Coronary artery (tissue), 2 donors: ENCODE measurements at regions not wholly inside any gene's neighbourhood (a gene's known extent, or its start where the extent isn't known, plus 50 kb on each side); places are given as distances from the start of the nearest gene placed in this dataset.

Experiments
- DNase-seq: peaks from one replicate; pipeline ENCODE4 v3.0.0-alpha.2; 2017; ENCODE audit warnings: low spot score
- H3K27ac ChIP-seq, 2 donors: fragments of 200-600 bp; sonication (generic); one replicate each; pipeline ENCODE4 v1.5.1; 2016 to 2019
- H3K4me3 ChIP-seq: fragments of 200-600 bp; sonication (generic); 2 replicates; pipeline ENCODE4 v1.5.1; 2016; ENCODE audit warnings: mild to moderate bottlenecking, moderate library complexity
- TF ChIP-seq, protein P1 (sequence below): fragments of 200-600 bp; sonication (generic); IDR thresholded peaks from one replicate; pipeline ENCODE4 v1.5.1; 2019; ENCODE audit warnings: antibody characterized with exemption

DNA sequence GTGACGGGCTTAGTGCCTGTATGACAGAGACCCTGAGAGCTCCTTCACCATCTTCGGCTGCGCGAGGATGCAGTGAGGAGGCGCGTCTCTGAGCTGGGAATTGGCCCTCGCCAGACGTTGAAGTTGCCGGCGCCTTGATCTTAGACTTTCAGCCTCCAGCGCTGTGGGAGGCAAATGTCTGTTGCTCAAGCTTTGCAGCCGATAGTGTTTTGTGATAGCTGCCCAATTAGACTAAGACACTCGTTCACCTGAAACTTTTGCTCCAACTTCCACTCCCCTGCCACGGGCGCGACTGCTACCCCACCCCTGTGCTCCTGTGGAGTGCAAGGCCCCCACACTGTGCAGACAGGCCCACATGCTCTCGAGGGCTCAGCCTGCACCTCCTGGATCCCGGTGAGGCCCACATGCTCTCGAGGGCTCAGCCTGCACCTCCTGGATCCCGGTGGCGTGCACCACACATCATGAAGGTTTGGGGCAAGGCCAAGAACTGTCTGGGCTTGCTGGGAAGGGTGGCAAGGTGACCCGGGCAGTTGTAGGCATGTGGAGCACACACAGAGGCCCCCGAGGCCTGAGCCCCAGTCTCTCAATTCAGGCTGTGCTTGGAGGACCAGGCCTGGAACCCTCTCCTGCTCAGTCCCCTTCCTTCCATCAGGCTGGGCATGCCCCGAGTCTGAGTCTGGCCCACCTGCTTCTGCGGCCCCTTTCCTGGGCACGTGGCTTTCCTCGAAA, 324.6 kb downstream of the TMEM121 start:
- no peak overlapping the region for H3K27ac ChIP-seq
- H3K4me3 ChIP-seq = no peak overlapping the region
- DNase-seq = peak; percentile 65
- TF ChIP-seq, protein P1, sequence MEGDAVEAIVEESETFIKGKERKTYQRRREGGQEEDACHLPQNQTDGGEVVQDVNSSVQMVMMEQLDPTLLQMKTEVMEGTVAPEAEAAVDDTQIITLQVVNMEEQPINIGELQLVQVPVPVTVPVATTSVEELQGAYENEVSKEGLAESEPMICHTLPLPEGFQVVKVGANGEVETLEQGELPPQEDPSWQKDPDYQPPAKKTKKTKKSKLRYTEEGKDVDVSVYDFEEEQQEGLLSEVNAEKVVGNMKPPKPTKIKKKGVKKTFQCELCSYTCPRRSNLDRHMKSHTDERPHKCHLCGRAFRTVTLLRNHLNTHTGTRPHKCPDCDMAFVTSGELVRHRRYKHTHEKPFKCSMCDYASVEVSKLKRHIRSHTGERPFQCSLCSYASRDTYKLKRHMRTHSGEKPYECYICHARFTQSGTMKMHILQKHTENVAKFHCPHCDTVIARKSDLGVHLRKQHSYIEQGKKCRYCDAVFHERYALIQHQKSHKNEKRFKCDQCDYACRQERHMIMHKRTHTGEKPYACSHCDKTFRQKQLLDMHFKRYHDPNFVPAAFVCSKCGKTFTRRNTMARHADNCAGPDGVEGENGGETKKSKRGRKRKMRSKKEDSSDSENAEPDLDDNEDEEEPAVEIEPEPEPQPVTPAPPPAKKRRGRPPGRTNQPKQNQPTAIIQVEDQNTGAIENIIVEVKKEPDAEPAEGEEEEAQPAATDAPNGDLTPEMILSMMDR = no peak

DNA sequence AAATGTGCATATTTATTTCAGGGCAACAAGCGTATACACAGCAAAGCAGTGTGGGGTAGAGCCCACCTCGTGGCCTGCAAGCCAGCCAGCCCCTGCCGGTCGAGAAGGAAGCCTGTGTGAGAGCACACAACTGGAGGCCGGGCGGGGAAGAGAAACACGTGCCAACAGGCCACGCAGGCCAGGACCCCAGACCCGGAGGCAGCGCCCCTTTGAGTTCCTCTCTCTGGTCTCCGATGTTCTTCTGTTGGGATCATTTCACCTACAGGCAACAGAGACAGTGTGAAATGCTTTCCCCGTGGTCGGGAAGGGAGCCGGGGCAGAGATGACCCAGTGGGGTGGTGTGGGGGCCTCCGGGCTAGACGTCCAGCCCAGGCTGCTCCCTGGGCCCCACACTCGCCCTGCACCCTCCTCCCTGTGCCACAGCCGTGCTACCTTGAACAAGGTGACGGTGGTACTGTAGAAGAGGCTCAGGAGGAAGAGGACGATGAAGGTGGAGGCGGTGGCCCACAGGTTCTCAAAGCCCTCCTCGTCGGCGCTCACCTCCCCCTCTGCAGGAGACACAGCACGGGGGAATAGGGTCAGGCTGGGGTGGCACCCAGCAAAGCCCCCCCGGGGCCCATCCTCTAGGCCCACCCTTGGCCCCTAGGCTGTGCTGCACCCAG, 325.5 kb downstream of the TMEM121 start:
- peak; percentile 35 for DNase-seq
- no peak overlapping the region for H3K4me3 ChIP-seq
- TF ChIP-seq, protein P1 = no peak
- no peak overlapping the region for H3K27ac ChIP-seq

DNA sequence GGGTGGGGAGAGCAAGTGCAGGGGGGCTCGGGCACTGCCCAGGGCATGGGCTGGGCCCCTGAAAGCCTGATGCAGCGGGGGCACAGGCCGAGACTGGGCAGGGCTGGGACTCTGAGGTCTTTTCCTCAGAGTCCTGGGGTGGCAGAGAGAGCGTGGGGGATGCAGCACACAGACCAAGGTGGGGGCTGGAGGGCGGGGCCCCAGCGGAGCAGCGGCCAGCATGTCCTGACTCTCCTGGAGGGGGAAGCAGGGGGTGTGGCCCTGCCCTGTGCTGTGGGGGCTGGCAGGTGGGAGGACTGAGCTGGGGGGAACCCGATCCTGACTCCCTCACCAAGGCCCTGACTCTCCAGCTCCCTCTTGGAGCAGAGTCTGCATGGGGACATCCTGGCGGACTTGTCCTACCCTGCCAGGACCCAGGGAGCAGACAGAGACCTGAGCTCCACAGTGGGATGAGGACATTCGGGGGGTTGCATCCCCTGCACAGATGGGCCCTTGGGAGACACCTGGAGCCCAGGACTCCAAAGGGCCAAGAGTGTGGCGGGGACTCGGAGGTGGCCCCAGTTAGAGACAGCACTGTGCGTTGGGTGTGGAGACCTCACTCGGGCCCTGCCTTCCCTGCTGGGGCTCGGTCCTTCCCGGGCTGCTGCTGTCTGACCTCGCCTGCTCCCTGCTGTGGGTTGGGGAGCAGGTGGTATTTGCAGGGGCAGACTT, 326.1 kb downstream of the TMEM121 start:
- TF ChIP-seq, protein P1 = no peak
- DNase-seq = peak; percentile 53
- Histone ChIP-seq H3K27ac (no peak overlapping the region), H3K4me3 (no peak overlapping the region)

DNA sequence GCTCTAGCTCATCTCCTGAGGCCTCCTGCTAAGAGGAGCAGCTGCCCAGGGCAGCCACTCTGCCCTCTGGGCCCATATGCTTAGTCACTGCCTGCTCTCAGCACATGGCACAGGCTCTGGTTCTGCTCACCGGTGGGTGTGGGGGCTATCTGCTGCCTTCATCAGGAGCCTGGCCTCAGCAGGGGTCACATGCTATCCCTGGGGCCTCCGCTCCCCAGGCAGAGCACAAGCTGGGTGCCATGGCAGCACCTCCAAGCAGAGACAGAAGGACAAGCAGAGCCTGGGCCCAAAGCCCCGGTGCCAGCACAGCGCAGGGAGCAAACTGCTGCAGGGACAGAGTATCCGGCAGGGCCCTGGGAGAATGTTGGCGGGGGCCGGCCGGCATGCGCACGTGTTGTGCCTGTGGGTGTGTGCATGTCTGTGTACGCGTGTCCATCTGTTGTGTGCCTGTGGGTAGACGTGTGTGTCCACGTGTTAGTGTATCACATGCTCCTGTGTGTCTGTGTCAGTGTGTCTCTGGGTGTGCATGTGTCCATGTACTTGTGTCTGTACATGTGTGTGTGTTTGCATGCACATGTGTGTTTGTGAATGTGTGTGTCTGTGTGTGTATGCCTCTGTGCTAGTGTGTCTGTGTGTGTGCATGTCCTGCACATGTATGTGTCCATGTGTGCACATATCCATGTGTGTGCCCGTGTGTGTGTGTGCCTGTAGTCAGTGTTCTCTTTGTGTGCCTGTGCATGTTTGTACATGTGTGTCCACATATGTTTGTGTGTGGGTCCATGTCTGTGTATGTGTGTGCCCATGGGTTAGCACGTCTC, 326.9 kb downstream of the TMEM121 start:
- TF ChIP-seq, protein P1 = no peak
- H3K27ac ChIP-seq = no peak overlapping the region
- peak; percentile 59 for DNase-seq
- no peak overlapping the region for H3K4me3 ChIP-seq

DNA sequence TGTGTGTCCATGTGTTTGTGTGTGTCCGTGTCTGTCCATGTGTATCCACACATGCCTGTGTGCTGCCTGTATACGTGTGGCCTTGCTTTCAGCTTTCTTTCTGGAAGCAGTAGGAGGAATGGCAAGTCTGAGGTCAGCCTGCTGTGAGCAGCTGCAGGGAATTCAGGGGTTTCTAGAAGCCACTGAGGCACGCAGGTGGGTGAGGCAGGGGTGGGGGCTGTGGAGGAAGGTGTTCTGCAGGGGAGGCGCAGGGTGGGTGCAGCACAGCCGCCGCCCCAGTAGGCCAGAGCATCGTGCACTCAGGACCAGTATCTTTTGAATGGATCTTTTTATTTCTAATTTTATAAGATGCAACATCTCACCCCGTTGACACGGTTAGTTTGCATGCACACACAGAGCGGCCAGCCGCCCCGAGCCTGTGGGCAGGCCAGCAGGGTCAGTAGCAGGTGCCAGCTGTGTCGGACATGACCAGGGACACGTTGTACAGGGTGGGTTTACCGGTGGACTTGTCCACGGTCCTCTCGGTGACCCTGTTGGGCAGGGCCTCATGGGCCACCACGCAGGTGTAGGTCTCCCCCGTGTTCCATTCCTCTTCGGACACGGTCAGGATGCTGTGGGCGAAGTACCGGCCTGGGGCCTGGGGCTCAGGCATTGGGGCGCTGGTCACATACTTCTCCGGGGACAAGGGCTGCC, 327.7 kb downstream of the TMEM121 start:
- TF ChIP-seq, protein P1 = no peak
- no peak for DNase-seq
- H3K27ac ChIP-seq = no peak overlapping the region
- no peak overlapping the region for H3K4me3 ChIP-seq

DNA sequence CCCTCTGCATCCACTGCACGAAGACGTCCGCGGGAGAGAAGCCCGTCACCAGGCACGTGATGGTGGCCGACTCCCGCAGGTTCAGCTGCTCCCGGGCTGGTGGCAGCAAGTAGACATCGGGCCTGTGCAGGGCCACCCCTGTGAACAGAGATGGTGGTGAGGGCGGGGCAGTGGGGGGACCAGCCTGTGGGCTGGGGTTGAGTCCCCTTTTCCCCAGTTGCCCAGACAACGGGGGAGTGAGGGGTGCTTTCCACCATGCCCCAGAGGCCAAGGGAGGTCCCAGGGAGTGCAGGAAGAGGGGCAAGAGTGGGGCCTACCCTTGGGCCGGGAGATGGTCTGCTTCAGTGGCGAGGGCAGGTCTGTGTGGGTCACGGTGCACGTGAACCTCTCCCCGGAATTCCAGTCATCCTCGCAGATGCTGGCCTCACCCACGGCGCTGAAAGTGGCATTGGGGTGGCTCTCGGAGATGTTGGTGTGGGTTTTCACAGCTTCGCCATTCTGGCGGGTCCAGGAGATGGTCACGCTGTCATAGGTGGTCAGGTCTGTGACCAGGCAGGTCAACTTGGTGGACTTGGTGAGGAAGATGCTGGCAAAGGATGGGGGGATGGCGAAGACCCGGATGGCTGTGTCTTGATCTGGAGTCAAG, 328.3 kb downstream of the TMEM121 start:
- H3K27ac ChIP-seq = no peak overlapping the region
- TF ChIP-seq, protein P1 = no peak
- DNase-seq = peak; percentile 54

More for the DNA sequence above, 328.3 kb downstream of the TMEM121 start:
- no peak overlapping the region for H3K4me3 ChIP-seq
